Stimulated activated CD8-positive, alpha-beta memory T cell treated with anti-CD3 and anti-CD28 coated beads, Interleukin-15, amount 100 ng/mL, for 48 hours (primary cell): ENCODE measurements at regions not wholly inside any gene's neighbourhood (a gene's known extent, or its start where the extent isn't known, plus 50 kb on each side); places are given as distances from the start of the nearest gene placed in this dataset.
"Not testable (repeated sequence)": the region's sequence is repeated elsewhere in the genome, so short reads cannot be mapped to it uniquely, and the experiment has no call there.

Experiments used
- DNase-seq, 2 donors: peaks; one replicate each; pipeline ENCODE4 v3.0.0-alpha.2; 2020; ENCODE audit warnings: low read depth in 2 of 2

GRCh38 chr10:121268363-121268762 lies 329.9 kb downstream of the FGFR2 start:
- DNase-seq: no peak

DNA sequence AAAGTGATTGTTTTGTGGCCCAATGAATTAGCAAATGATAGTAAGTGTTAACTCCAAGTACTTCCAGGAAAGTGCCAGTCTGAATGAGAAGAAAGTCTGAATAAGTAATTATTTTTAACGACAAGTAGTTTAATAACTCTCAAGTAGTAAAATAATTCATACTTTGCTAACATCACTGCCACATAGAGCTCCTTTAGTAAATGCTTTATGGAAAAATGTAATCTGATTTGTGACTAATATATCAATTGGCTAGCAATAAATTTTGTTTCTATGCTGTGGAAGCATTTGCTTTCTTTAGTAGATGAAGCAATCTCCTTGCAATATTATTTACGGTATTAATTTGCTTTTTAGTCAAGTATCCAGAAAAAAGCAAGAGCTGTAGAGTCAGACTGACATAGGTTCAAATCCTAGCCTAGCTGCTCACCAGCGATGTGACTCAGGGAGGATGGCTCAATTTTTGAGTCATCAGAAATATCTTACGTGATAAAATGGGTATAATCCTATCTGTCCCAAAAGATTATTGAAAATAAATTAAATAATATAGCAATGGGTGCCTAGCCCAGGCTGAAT lies 329.3 kb downstream of the FGFR2 start:
- no peak for DNase-seq

- no peak for DNase-seq
These were observed 327.3 kb downstream of the FGFR2 start for GRCh38 chr10:121270906-121271305.

GRCh38 chr10:121276046-121276445 lies 322.2 kb downstream of the FGFR2 start:
- DNase-seq: no peak

DNA sequence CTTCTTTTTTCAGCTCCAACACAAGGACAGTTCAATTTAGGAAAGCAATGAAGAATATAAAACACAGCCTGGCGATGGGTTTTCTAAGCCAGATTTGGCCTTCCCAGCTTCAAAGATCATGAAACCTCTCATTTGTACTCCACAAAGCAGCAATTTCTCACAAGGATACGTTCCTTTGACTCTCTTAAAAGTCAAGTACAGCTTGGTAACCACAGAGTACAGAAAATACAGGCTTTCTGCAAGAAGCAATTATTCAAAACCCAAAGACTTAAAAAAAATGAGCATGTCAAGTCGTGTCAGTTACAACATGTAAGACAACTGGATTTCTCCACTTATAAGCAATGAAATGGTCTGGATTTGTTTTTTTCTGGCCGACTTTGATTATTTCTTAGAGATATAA lies 321.4 kb downstream of the FGFR2 start:
- DNase-seq: no peak

DNA sequence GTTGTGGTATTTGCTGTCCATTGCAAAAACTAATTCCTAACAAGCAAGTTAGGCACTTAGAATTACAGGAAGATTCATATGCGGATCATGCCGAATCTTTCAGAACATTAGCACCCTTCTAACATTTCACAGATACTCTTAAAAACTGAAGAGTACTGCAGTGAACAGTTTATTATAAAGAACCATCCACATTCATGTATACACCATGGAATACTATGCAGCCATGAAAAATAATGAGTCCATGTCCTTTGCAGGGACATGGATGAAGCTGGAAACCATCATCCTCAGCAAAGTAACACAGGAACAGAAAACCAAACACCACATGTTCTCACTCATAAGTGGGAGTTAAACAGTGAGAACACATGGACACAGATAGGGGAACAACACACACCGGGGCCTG lies 319.9 kb downstream of the FGFR2 start:
- DNase-seq: not testable (repeated sequence)

DNA sequence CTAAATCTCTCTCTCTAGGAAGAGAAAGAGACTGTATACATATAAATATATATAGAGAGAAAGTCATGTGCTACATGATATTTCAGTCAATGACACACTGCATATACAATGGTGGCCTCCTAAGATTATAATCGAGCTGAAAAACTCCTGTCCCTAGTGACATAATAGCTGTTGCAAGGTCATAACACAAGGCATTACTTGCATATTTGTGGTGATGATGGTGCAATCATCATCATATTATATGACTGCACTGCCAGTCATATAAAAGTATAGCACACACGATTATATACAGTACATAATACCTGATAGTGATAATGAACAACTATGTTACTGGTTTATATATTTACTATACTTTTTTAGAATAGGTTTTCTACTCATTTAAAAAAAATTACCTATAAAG lies 316.7 kb downstream of the FGFR2 start:
- no peak for DNase-seq

GRCh38 chr10:121282264-121282663 lies 316.0 kb downstream of the FGFR2 start:
- no peak for DNase-seq

- no peak for DNase-seq
These were observed 315.3 kb downstream of the FGFR2 start for GRCh38 chr10:121282797-121283515.

GRCh38 chr10:121284936-121285335 lies 313.3 kb downstream of the FGFR2 start:
- no peak for DNase-seq

DNA sequence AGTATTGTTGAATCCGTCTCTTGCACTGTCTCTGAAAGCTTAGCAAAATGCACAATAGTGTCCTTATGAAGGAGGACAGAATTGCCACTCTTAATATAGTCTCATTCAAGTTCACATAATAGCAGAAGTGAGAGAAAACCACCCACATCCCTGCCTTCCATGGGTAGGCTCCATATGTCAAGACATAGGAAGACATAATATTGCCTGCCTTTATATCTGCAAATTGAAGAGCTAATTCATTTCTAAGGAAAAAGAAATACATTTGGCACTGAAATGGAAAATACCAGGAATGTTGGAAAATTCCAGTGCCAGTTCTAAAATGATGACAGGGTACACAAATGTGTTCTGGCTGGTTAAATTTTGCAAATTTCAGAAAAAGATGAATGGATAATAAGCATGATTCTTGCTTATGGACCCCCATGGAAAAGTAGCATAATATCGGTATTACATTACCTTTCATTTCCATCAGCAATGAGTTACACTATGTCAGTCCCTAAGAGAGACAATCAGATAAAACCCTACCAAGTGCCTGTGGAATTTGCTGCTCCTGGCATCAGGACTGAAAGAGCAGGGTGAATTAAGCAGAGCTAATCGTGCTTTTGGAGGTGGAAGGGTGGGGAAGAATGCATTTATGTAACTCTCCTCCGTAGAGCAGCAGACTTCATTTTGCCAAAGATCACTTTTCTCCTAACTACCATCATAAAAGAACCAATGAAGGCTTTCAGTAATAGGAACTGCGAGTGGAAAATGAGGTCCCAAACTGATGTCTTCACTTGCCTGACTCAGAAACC lies 312.6 kb downstream of the FGFR2 start:
- DNase-seq: no peak

DNA sequence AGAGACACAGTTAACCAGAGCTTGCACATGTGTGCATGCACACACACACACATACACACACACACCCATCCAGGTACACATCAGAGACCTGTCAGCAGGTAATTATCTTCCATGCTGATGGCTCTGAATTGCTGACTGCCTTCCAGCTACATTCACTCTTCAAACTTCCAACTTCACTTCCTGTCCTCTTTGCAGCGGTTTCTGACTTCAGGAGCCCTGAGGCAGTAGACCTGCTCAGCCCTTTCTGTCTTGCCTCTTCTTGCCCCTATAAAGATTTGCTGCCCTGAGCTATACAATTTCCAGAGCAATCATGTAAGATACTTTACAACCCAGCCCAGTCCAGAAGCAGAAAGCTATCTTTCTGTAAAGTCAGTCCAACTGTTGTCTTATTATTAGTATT lies 310.2 kb downstream of the FGFR2 start:
- no peak for DNase-seq

DNA sequence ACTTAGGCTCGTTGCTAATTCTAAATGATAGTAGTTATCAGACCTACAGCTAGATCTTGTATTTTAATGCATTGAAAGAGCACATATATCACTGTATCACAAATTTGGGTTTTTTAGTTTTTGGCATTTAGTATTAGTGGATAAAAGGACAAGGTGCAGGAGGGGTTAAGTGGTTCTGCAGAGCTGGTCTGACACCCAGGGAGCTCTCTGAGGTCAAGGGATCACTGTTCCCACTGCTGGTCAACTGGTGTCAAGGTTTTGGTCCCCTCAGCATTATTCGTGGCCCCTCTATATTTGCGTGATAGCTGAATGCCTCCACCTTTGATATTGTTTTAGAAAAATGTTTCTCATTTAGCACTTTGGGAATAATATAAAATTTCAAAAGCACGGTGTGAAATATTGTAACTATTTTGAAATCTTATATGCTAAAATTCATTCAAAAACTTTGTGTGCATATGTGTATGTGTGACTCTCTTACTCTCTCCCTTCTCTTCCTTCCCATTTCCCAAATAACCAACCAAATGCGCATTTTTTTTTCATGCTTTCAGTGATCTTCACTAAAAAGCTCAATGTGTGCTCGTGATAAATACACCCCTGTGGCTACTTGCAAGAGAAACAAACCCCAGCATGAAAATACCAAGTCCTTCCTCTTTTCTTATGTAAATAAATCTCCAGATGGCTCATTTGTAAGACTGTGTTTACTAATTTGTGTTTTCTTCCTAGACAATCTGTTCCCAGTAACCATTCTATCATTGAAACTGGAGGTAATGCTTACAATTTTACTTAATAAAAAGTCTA lies 309.2 kb downstream of the FGFR2 start:
- DNase-seq: no peak

DNA sequence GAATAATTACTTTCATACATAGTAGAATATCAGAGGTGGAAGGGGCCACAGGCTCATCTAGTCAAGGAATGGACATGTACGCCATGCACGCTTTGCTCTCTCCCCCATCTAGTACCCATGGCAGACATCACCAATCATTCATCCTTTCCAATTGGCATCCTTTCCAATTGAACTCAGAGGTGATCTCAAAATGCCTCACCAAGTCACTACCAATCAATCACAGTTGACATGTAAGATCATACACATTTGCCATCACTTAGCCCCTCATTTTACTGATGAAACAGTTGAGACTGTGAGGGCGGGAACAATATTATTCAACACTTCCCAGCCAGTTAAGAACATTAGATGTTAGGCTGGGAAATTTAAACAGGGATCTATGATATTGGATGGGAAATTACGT lies 308.4 kb downstream of the FGFR2 start:
- DNase-seq: no peak

GRCh38 chr10:121290674-121291073 lies 307.6 kb downstream of the FGFR2 start:
- no peak for DNase-seq

- DNase-seq: no peak
These were observed 306.9 kb downstream of the FGFR2 start for GRCh38 chr10:121291376-121291775.

DNA sequence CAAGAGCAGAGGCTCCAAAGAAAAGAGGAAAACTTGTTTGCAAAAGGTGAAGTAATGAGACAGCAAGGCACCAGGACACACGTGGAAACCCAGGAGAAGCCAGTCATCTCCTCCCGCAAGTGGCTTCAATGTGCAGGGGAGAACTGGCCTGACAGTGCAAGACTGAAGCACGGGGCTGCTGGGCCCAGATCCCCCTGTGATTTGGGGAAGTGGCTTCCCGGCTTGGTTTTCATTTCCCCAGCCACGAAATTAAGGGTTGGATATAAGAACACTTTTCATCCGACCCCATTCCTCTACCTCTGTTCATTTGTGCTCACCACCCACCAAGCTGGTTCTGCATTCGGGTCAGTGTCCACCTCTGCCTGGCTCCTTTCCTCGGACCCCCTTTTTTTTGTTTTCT lies 306.4 kb downstream of the FGFR2 start:
- no peak for DNase-seq

GRCh38 chr10:121292321-121292720 lies 305.9 kb downstream of the FGFR2 start:
- DNase-seq: no peak

DNA sequence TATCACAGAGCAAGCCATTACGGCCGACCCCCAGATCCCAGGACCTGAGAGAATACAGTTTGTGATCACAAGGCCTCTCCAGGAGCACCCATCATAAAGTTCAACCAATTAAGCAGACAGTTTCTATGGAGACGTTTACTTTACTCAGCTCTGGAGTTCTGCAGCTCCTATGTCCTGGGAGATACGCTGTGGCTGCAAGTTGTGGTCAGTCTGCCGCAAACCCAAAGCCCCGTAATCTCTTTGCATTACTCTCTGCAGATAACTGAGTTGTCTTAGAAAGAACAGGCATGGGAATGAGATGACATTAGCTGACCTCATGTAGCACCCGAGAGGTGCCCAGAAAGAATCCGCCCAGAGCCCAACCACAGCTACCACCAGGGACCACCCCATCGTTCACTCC lies 305.1 kb downstream of the FGFR2 start:
- no peak for DNase-seq

DNA sequence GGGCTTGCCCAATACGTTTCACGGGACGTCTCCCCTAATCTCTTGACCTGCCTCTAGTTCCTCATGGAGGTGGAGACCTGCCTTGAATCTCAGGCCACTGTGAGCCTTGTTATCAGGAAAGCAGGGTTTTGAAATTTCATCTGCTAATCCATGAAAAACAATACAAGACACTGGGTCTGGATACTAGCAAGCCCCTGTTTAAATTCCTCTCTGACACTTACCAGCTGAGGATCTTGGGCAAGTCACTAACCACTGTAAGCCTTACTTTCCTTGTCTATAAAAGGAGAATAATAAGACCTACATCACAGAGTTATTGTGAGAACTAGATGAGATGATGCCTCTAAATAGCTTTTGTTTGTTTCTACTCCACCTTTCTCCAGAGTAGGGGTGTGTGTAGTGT lies 303.6 kb downstream of the FGFR2 start:
- DNase-seq: no peak

DNA sequence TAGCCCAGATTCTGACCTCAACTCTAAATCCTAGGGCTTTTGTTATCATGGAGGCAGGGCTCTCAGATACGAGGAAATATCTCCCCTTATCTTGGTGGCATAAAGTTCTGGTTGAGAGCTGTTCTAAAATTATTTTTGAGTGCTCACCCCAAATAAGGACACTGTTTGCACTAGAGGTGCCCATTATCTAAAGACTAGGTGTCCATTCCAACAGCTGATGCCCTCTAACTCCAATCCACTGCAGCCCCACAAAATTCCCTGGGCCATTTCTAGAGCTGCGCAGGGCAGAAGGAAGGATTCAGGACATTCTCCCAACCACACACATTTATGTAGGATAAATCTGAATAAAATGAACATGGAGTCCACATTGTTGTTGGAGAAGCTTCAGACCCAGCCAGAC lies 301.9 kb downstream of the FGFR2 start:
- DNase-seq: no peak

- no peak for DNase-seq
These were observed 301.2 kb downstream of the FGFR2 start for GRCh38 chr10:121296881-121297585.
